GM19043 (cell line): ENCODE measurements at regions not wholly inside any gene's neighbourhood (a gene's known extent, or its start where the extent isn't known, plus 50 kb on each side); places are given as distances from the start of the nearest gene placed in this dataset.
"Not testable (repeated sequence)": the region's sequence is repeated elsewhere in the genome, so short reads cannot be mapped to it uniquely, and the experiment has no call there.

Experiments
- ATAC-seq: cut with Tn5 transposase; IDR thresholded peaks from one replicate; pipeline ENCODE4 v1.9.1; 2021; ENCODE audit warnings: low read depth; ENCODE audit not compliant: unreplicated experiment

- no peak for ATAC-seq
Observed at GRCh38 chr4:107392951-107393350, 327.1 kb downstream of the PAPSS1 start.

GRCh38 chr4:107392380-107392779, 327.7 kb downstream of the PAPSS1 start:
- no peak for ATAC-seq

GRCh38 chr4:107391630-107392028, 328.4 kb downstream of the PAPSS1 start:
- ATAC-seq, result no peak

GRCh38 chr4:107391009-107391629, 328.9 kb downstream of the PAPSS1 start:
- no peak for ATAC-seq

- ATAC-seq, result no peak
Observed at GRCh38 chr4:107389965-107390364, 330.1 kb downstream of the PAPSS1 start.

- ATAC-seq, result no peak
Observed at GRCh38 chr4:107388736-107389274, 331.2 kb downstream of the PAPSS1 start.

- no peak for ATAC-seq
Observed at GRCh38 chr4:107380836-107381438, 339.1 kb downstream of the PAPSS1 start.

GRCh38 chr4:107380190-107380589, 339.8 kb downstream of the PAPSS1 start:
- ATAC-seq, result no peak

- no peak for ATAC-seq
Observed at GRCh38 chr4:107379054-107379869, 340.8 kb downstream of the PAPSS1 start.

- ATAC-seq, result no peak
Observed at GRCh38 chr4:107376293-107376692, 340.2 kb upstream of the DKK2 start.

GRCh38 chr4:107366900-107367299, 330.8 kb upstream of the DKK2 start:
- ATAC-seq, result no peak

GRCh38 chr4:107366016-107366735, 330.1 kb upstream of the DKK2 start:
- ATAC-seq, result no peak

- ATAC-seq, result no peak
Observed at GRCh38 chr4:107363125-107363524, 327.0 kb upstream of the DKK2 start.

- no peak for ATAC-seq
Observed at GRCh38 chr4:107359208-107359607, 323.1 kb upstream of the DKK2 start.

- not testable (repeated sequence) for ATAC-seq
Observed at GRCh38 chr4:107354304-107354703, 318.2 kb upstream of the DKK2 start.

- no peak for ATAC-seq
Observed at GRCh38 chr4:107351196-107351595, 315.1 kb upstream of the DKK2 start.

GRCh38 chr4:107349732-107350131, 313.6 kb upstream of the DKK2 start:
- no peak for ATAC-seq

- ATAC-seq, result no peak
Observed at GRCh38 chr4:107349266-107349665, 313.2 kb upstream of the DKK2 start.

GRCh38 chr4:107348188-107349050, 312.3 kb upstream of the DKK2 start:
- no peak for ATAC-seq

GRCh38 chr4:107333518-107333917, 297.4 kb upstream of the DKK2 start:
- ATAC-seq, result no peak
